SK-N-SH treated with all-trans-retinoic acid at 6 μM for 48 hours (cell line): ENCODE measurements at regions not wholly inside any gene's neighbourhood (a gene's known extent, or its start where the extent isn't known, plus 50 kb on each side); places are given as distances from the start of the nearest gene placed in this dataset.

Experiments
- ATAC-seq: fragments of 200-7000 bp; cut with Tn5 transposase; 3 replicates; pipeline ENCODE4 v1.9.1; 2020; ENCODE audit warnings: mild to moderate bottlenecking, moderate library complexity
- ARNTL ChIP-seq: fragments of 450-650 bp; formaldehyde crosslinking; IDR thresholded peaks from 2 replicates; pipeline ENCODE4 v1.5.0; 2020; ENCODE audit warnings: low read depth, mild to moderate bottlenecking, moderate library complexity, borderline replicate concordance
- BACH2 ChIP-seq: fragments of 250-450 bp; sonication (Bioruptor Pico); IDR thresholded peaks from 2 replicates; pipeline ENCODE4 v1.9.0; 2021; ENCODE audit warnings: mild to moderate bottlenecking, borderline replicate concordance
- CREB5 ChIP-seq: fragments of 250-450 bp; sonication (Bioruptor Pico); IDR thresholded peaks from 2 replicates; pipeline ENCODE4 v1.5.1; 2020; ENCODE audit warnings: low read depth, mild to moderate bottlenecking, moderate library complexity
- CSDC2 ChIP-seq: fragments of 250-450 bp; sonication (Bioruptor Pico); IDR thresholded peaks from 2 replicates; pipeline ENCODE4 v1.5.0; 2020; ENCODE audit warnings: mild to moderate bottlenecking, moderate library complexity
- CSRNP3 ChIP-seq: fragments of 250-450 bp; sonication (Bioruptor Pico); IDR thresholded peaks from 2 replicates; pipeline ENCODE4 v1.5.1; 2021; ENCODE audit warnings: mild to moderate bottlenecking, moderate library complexity
- ESRRG ChIP-seq: fragments of 250-450 bp; sonication (Bioruptor Pico); IDR thresholded peaks from 2 replicates; pipeline ENCODE4 v1.6.1; 2021; ENCODE audit warnings: mild to moderate bottlenecking
- GLIS3 ChIP-seq: fragments of 250-450 bp; sonication (Bioruptor Pico); IDR thresholded peaks from 2 replicates; pipeline ENCODE4 v1.5.0; 2020; ENCODE audit warnings: mild to moderate bottlenecking, moderate library complexity
- ISL1 ChIP-seq: fragments of 250-450 bp; sonication (Bioruptor Pico); IDR thresholded peaks from 2 replicates; pipeline ENCODE4 v2.1.2; 2022; ENCODE audit warnings: mild to moderate bottlenecking, moderate library complexity
- OSR1 ChIP-seq: fragments of 250-450 bp; sonication (Bioruptor Pico); IDR thresholded peaks from 2 replicates; pipeline ENCODE4 v1.8.0; 2022; ENCODE audit warnings: moderate library complexity, mild to moderate bottlenecking, inconsistent platforms
- PATZ1 ChIP-seq: fragments of 250-450 bp; sonication (Bioruptor Pico); IDR thresholded peaks from 2 replicates; pipeline ENCODE4 v1.8.0; 2020; ENCODE audit warnings: mild to moderate bottlenecking, moderate library complexity, borderline replicate concordance
- POU6F1 ChIP-seq: fragments of 250-450 bp; sonication (Bioruptor Pico); IDR thresholded peaks from 2 replicates; pipeline ENCODE4 v1.8.0; 2021; ENCODE audit warnings: low read depth, mild to moderate bottlenecking, moderate library complexity, borderline replicate concordance
- PPARA ChIP-seq: fragments of 250-450 bp; sonication (Bioruptor Pico); IDR thresholded peaks from 2 replicates; pipeline ENCODE4 v1.5.0; 2020; ENCODE audit warnings: mild to moderate bottlenecking, borderline replicate concordance
- RARB ChIP-seq: fragments of 250-450 bp; sonication (Bioruptor Pico); IDR thresholded peaks from 2 replicates; pipeline ENCODE4 v1.8.0; 2021; ENCODE audit warnings: mild to moderate bottlenecking, moderate library complexity
- SNAI2 ChIP-seq: fragments of 250-450 bp; sonication (Bioruptor Pico); IDR thresholded peaks from 2 replicates; pipeline ENCODE4 v1.5.0; 2020; ENCODE audit warnings: mild to moderate bottlenecking, moderate library complexity
- TCF4 ChIP-seq: fragments of 250-450 bp; sonication (Bioruptor Pico); IDR thresholded peaks from 2 replicates; pipeline ENCODE4 v1.8.0; 2021; ENCODE audit warnings: mild to moderate bottlenecking, moderate library complexity, borderline replicate concordance
- TSHZ2 ChIP-seq: fragments of 250-450 bp; sonication (Bioruptor Pico); IDR thresholded peaks from 2 replicates; pipeline ENCODE4 v1.5.0; 2020; ENCODE audit warnings: mild to moderate bottlenecking, moderate library complexity
- ZC3H10 ChIP-seq: fragments of 250-450 bp; sonication (Bioruptor Pico); IDR thresholded peaks from 2 replicates; pipeline ENCODE4 v1.5.1; 2021; ENCODE audit warnings: mild to moderate bottlenecking, moderate library complexity
- ZFP3 ChIP-seq: fragments of 250-450 bp; sonication (Bioruptor Pico); IDR thresholded peaks from 2 replicates; pipeline ENCODE4 v1.5.0; 2020; ENCODE audit warnings: mild to moderate bottlenecking, moderate library complexity
- ZFP30 ChIP-seq: fragments of 450-650 bp; formaldehyde crosslinking; IDR thresholded peaks from 2 replicates; pipeline ENCODE4 v1.5.0; 2022; ENCODE audit warnings: mild to moderate bottlenecking, moderate library complexity
- ZNF565 ChIP-seq: fragments of 450-650 bp; formaldehyde crosslinking; conservative IDR thresholded peaks from 2 replicates; pipeline ENCODE4 v1.5.0; 2020; ENCODE audit warnings: low read depth, mild to moderate bottlenecking, moderate library complexity
- ZNF70 ChIP-seq: fragments of 450-650 bp; formaldehyde crosslinking; IDR thresholded peaks from 2 replicates; pipeline ENCODE4 v1.5.0; 2020; ENCODE audit warnings: mild to moderate bottlenecking, moderate library complexity
- ZNF8 ChIP-seq: fragments of 450-650 bp; formaldehyde crosslinking; IDR thresholded peaks from 2 replicates; pipeline ENCODE4 v1.5.0; 2020; ENCODE audit warnings: mild to moderate bottlenecking, moderate library complexity

- TF ChIP-seq OSR1 (no peak), ARNTL (CRISPR knock-in tag) (no peak), ZNF8 (CRISPR knock-in tag) (no peak), ZC3H10 (CRISPR knock-in tag) (no peak)
- ATAC-seq, result no peak
Measured at GRCh38 chr17:49913226-49914095, 55.5 kb upstream of the DLX4 start.

GRCh38 chr17:49914096-49914490 lies 54.9 kb upstream of the DLX4 start:
- ATAC-seq, result no peak
- TF ChIP-seq ZFP3 (no peak), ESRRG (CRISPR knock-in tag) (no peak), RARB (CRISPR knock-in tag) (no peak), OSR1 (no peak), CSRNP3 (CRISPR knock-in tag) (no peak), CSDC2 (CRISPR knock-in tag) (no peak), ZNF70 (CRISPR knock-in tag) (no peak), SNAI2 (no peak), ZNF565 (CRISPR knock-in tag) (no peak), ARNTL (CRISPR knock-in tag) (no peak), GLIS3 (no peak), PPARA (CRISPR knock-in tag) (no peak), PATZ1 (CRISPR knock-in tag) (no peak), ZFP30 (no peak), TCF4 (CRISPR knock-in tag) (no peak), CREB5 (no peak), BACH2 (CRISPR knock-in tag) (no peak), ZC3H10 (CRISPR knock-in tag) (no peak)

- ATAC-seq, result no peak
- TF ChIP-seq ARNTL (CRISPR knock-in tag) (no peak), ZFP30 (no peak), ZNF565 (CRISPR knock-in tag) (no peak), PPARA (CRISPR knock-in tag) (no peak), GLIS3 (no peak), ISL1 (no peak), ZNF8 (CRISPR knock-in tag) (no peak), RARB (CRISPR knock-in tag) (no peak), CSRNP3 (CRISPR knock-in tag) (no peak), PATZ1 (CRISPR knock-in tag) (no peak), ESRRG (CRISPR knock-in tag) (no peak), OSR1 (no peak), POU6F1 (CRISPR knock-in tag) (no peak), TCF4 (CRISPR knock-in tag) (no peak), TSHZ2 (CRISPR knock-in tag) (no peak), ZNF70 (CRISPR knock-in tag) (no peak)
Measured at GRCh38 chr17:49914664-49915063, 54.3 kb upstream of the DLX4 start.
